ENCODE measurements at regions not wholly inside any gene's neighbourhood (a gene's known extent, or its start where the extent isn't known, plus 50 kb on each side); places are given as distances from the start of the nearest gene placed in this dataset.
"Not testable (repeated sequence)": the region's sequence is repeated elsewhere in the genome, so short reads cannot be mapped to it uniquely, and the experiment has no call there.

GRCh38 chr6:170036367-170036766 is 254.5 kb downstream of the DLL1 start:
- in situ Hi-C loops (cut with MboI; ENCODE audit: low sequenced_read_pairs) = not testable (repeated sequence)

- in situ Hi-C loops (cut with MboI; ENCODE audit: low sequenced_read_pairs) = no loop called here
Measured at GRCh38 chr6:170035901-170036304, 255.0 kb downstream of the DLL1 start.

- in situ Hi-C loops (cut with MboI; ENCODE audit: low sequenced_read_pairs) = no loop called here
Measured at GRCh38 chr6:170035044-170035443, 255.8 kb downstream of the DLL1 start.

GRCh38 chr6:170034294-170034693 is 256.6 kb downstream of the DLL1 start:
- in situ Hi-C loops (cut with MboI; ENCODE audit: low sequenced_read_pairs) = no loop called here

- in situ Hi-C loops (cut with MboI; ENCODE audit: low sequenced_read_pairs) = no loop called here
Measured at GRCh38 chr6:170033666-170034065, 257.2 kb downstream of the DLL1 start.

- in situ Hi-C loops (cut with MboI; ENCODE audit: low sequenced_read_pairs) = no loop called here
Measured at GRCh38 chr6:170032706-170033309, 258.1 kb downstream of the DLL1 start.

GRCh38 chr6:170032197-170032596 is 258.7 kb downstream of the DLL1 start:
- in situ Hi-C loops (cut with MboI; ENCODE audit: low sequenced_read_pairs) = no loop called here

- in situ Hi-C loops (cut with MboI; ENCODE audit: low sequenced_read_pairs) = no loop called here
Measured at GRCh38 chr6:170031684-170032121, 259.2 kb downstream of the DLL1 start.

GRCh38 chr6:170030821-170031471 is 259.9 kb downstream of the DLL1 start:
- in situ Hi-C loops (cut with MboI; ENCODE audit: low sequenced_read_pairs) = no loop called here

- in situ Hi-C loops (cut with MboI; ENCODE audit: low sequenced_read_pairs) = no loop called here
Measured at GRCh38 chr6:170030284-170030815, 260.5 kb downstream of the DLL1 start.

GRCh38 chr6:170029416-170030283 is 261.2 kb downstream of the DLL1 start:
- in situ Hi-C loops (cut with MboI; ENCODE audit: low sequenced_read_pairs) = no loop called here

GRCh38 chr6:170028629-170029345 is 262.1 kb downstream of the DLL1 start:
- in situ Hi-C loops (cut with MboI; ENCODE audit: low sequenced_read_pairs) = no loop called here

GRCh38 chr6:170027647-170028043 is 263.2 kb downstream of the DLL1 start:
- in situ Hi-C loops (cut with MboI; ENCODE audit: low sequenced_read_pairs) = no loop called here

- in situ Hi-C loops (cut with MboI; ENCODE audit: low sequenced_read_pairs) = no loop called here
Measured at GRCh38 chr6:170026751-170027646, 263.9 kb downstream of the DLL1 start.

- in situ Hi-C loops (cut with MboI; ENCODE audit: low sequenced_read_pairs) = no loop called here
Measured at GRCh38 chr6:170025935-170026750, 264.7 kb downstream of the DLL1 start.

GRCh38 chr6:170025341-170025911 is 265.5 kb downstream of the DLL1 start:
- in situ Hi-C loops (cut with MboI; ENCODE audit: low sequenced_read_pairs) = no loop called here

GRCh38 chr6:170024940-170025339 is 265.9 kb downstream of the DLL1 start:
- in situ Hi-C loops (cut with MboI; ENCODE audit: low sequenced_read_pairs) = no loop called here

GRCh38 chr6:170023620-170024521 is 267.0 kb downstream of the DLL1 start:
- in situ Hi-C loops (cut with MboI; ENCODE audit: low sequenced_read_pairs) = no loop called here

Measured in HL-60/S4 (cell line).